NCI-H2227 (cell line): ENCODE measurements at regions not wholly inside any gene's neighbourhood (a gene's known extent, or its start where the extent isn't known, plus 50 kb on each side); places are given as distances from the start of the nearest gene placed in this dataset.

Experiments used
- DNase-seq: peaks from one replicate; lab custom pipeline; 2025; ENCODE audit not compliant: unreplicated experiment; lab: John Stamatoyannopoulos, UW

DNA sequence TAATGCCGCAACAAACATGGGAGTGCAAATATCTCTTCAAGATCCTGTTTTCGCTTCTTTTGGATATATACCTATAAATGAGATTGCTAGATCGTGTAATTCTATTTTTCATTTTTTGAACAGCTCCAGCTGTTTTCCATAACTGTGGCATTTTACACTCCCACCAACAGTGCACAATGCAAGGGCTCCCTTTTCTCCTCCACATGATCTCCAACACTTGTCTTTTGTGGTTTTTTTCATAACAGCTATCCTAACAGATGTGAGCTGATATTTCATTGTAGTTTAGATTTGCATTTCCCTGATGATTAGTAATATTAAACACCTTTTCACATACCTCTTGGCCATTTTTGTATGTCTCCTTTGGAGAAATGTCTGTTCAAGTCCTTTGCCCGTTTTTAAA, 58.6 kb upstream of the TJP1 start:
- no peak for DNase-seq

DNA sequence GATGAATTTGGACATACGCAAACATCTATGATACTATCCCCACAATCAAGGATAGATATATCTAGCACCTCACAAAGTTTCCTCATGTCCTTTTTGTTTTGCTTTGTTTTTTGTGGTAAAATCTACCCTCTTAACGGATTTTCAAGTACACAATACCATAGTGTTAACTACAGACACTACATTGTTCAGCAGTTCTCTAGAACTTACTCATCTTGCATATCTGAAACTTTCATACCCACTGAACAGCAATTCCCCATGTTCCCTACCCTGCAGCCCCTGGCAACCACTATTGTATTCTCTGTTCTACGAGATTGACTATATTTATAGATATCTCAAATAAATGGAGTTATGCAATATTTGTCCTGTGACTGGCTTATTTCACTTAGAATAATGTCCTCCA, 58.1 kb upstream of the TJP1 start:
- DNase-seq = no peak

DNA sequence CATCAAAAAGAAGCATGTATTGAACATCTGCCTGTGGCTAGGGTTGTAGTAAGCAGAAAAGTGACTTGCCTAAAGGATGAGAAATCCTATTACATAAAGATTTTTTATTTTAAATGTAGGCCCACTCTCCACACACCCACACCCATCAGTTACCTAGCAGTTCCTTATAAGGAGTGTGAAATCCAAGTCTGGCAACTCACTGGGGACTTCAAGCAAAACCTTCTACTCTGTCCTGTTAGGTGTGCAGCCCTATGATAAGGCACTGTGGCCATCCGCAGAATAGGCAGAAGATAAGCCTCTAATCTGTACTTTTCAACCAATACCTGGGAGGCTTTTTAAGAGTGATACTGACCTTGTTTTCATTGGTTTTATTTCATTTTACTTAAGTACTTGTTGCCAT, 52.7 kb upstream of the TJP1 start:
- DNase-seq = no peak

DNA sequence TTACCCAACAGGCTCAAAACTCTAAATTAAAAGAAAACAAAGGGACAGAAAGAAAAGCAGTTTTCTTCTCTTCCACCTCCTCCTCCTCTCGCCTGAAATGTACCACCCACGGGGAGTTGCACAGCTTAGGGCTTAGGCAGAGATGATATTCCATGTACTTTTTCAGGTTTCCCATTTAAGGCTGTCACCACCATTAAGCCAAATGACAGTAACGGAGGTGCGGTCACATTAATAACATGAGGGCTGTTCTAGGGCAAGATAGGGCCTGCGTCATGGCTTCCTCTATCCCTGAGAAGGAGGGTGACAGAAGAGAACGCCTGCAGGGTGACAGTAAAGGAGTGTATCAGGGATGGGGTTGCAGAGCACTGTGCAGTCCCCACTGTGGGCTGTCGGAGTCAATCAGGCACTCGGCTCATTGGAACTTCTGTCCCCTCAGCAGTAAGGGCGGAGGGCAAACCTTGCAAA, 51.7 kb upstream of the TJP1 start:
- no peak for DNase-seq

DNA sequence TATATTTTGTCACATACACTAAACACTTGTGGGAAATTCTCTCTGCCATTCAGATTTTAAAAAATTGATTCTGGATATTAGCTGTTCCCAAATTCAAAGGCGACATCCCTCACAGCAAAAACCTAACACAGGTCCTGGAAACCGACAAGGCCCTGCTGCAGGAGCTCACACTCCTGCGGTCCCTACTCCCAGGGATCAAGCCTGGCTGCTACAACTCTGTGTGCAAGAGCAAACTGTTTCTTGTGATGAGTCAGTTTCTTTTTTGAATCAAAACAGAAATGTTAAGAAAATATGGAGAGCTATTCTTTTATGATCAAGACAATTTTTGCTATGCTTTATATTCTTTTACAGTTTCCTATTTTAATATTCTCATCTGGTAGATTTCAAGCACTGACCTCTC, 51.0 kb upstream of the TJP1 start:
- DNase-seq = no peak

DNA sequence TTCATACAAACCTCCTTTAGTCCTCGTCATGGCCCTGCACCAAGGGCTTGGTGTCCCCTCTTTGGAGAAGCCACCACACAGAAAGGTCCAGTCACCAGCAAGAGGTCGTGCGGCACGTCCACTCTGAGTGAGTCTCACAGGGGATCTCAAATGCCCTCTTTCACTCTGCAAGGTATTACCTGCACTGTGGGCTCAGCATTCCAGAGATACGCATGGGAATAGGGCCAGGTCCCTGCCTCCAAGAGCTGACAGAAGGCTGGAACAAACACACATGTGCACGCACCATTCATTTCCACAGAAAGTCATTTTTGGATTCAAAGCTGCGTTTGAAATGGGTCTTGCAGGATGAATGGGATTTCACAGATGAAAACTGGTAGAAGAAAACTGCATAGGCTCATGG, 50.4 kb upstream of the TJP1 start:
- no peak for DNase-seq
